Testis (tissue), 2 donors: ENCODE measurements at regions not wholly inside any gene's neighbourhood (a gene's known extent, or its start where the extent isn't known, plus 50 kb on each side); places are given as distances from the start of the nearest gene placed in this dataset.

ENCODE experiments used
- DNase-seq: peaks from one replicate; pipeline ENCODE4 v3.0.0-alpha.2; 2019
- H3K27ac ChIP-seq, 2 donors: fragments of 200-600 bp; sonication (generic); one replicate each; pipeline ENCODE4 v1.5.1; 2019
- H3K27me3 ChIP-seq: fragments of 200-600 bp; sonication (generic); one replicate; pipeline ENCODE4 v1.5.1; 2019
- H3K36me3 ChIP-seq: fragments of 200-600 bp; sonication (generic); one replicate; pipeline ENCODE4 v1.5.1; 2017; ENCODE audit warnings: low read depth; ENCODE audit errors: missing control alignments
- H3K4me1 ChIP-seq: fragments of 200-600 bp; sonication (generic); one replicate; pipeline ENCODE4 v1.5.1; 2019
- H3K4me3 ChIP-seq, 2 donors: fragments of 200-600 bp; sonication (generic); one replicate each; pipeline ENCODE4 v1.5.1; 2017 to 2019
- H3K9me3 ChIP-seq: fragments of 200-600 bp; sonication (generic); one replicate; pipeline ENCODE4 v1.5.1; 2017
- POLR2A ChIP-seq: fragments of 450-650 bp; IDR thresholded peaks from one replicate; pipeline ENCODE4 v1.6.1; 2017; ENCODE audit warnings: antibody characterized with exemption, mild to moderate bottlenecking, moderate library complexity
- WGBS, 2 donors: methylation state at CpG; one replicate each; pipeline ENCODE4 v1.1.5; 2018; 5-methylcytosine and 5-hydroxymethylcytosine counted together
- intact Hi-C: fragments of 100-400 bp; cut with DNase I; formaldehyde crosslinking; loops from one replicate; pipeline ENCODE4 v1.15.1; 2023; ENCODE audit warnings: low total_unique reads
- TF ChIP-seq, protein P1 (sequence below), 3 experiments: fragments of 450-650 bp in 2 of 3; fragments of 200-600 bp in 1 of 3; sonication (generic) in 1 of 3; IDR thresholded peaks; one replicate each; pipeline ENCODE4 v1.5.1; 2016 to 2019; ENCODE audit warnings: antibody characterized with exemption in 3 of 3, mild to moderate bottlenecking in 2 of 3, moderate library complexity in 1 of 3

DNA sequence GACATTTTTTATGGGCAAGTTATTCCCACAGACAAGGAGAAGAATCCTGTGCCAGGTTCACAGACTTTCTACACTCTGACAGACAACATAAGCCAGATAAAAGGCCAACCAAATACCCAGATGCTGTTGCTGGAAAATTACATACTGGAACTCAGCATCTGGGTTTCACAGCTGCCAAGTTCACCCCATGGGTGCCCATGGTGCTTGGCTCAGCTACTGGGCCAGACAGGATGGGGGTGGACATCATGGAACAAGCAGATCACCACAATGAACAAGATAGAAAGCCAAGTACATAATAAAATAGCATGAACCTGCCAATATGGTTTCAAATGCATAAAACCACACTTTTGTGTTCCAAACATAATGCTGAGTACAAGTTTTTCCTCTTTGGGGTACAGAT lies 999.8 kb downstream of the NR2F1-AS1 start:
- Histone ChIP-seq H3K36me3 (no peaks in the 10 kb centered on the region), H3K4me1 (no peaks in the 10 kb centered on the region)

DNA sequence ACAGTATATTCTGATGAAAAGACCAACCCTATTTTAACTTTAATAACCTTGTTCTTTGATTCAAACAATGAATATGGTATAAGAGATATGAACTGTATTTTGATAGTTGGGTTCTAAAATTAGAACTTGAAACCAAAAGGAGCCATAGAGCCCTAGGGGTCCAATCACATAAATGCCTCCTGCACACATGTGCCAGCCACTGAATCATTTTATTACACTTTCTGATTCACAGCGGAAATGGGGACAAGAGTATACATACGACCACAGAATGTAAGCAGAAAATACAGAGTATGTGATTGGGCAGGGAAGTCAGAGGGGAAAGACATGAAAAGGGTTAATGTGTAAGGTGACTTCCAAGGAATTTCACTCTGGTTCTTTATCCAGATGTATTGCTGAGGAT lies 1000.2 kb downstream of the NR2F1-AS1 start:
- no peaks in the 10 kb centered on the region for H3K4me1 ChIP-seq
- H3K27ac ChIP-seq: no peak overlapping the region
- no peak for DNase-seq
- WGBS, 2 donors: 87 to 96% methylated on average over 2 of the region's 2 CpGs
- no peaks in the 10 kb centered on the region for H3K9me3 ChIP-seq
- TF ChIP-seq, protein P1, sequence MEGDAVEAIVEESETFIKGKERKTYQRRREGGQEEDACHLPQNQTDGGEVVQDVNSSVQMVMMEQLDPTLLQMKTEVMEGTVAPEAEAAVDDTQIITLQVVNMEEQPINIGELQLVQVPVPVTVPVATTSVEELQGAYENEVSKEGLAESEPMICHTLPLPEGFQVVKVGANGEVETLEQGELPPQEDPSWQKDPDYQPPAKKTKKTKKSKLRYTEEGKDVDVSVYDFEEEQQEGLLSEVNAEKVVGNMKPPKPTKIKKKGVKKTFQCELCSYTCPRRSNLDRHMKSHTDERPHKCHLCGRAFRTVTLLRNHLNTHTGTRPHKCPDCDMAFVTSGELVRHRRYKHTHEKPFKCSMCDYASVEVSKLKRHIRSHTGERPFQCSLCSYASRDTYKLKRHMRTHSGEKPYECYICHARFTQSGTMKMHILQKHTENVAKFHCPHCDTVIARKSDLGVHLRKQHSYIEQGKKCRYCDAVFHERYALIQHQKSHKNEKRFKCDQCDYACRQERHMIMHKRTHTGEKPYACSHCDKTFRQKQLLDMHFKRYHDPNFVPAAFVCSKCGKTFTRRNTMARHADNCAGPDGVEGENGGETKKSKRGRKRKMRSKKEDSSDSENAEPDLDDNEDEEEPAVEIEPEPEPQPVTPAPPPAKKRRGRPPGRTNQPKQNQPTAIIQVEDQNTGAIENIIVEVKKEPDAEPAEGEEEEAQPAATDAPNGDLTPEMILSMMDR (IDR thresholded peaks at IDR 0.05): no peak
- no peak for TF ChIP-seq POLR2A
- H3K4me3 ChIP-seq: no peak overlapping the region
- intact Hi-C loops: no loop called here
- H3K36me3 ChIP-seq: no peaks in the 10 kb centered on the region
- H3K27me3 ChIP-seq: no peaks in the 10 kb centered on the region

More for the DNA sequence above, 999.8 kb downstream of the NR2F1-AS1 start:
- no peak for DNase-seq
- no peak overlapping the region for H3K27ac ChIP-seq
- H3K9me3 ChIP-seq: no peaks in the 10 kb centered on the region
- H3K27me3 ChIP-seq: no peaks in the 10 kb centered on the region
- TF ChIP-seq, protein P1 (IDR thresholded peaks at IDR 0.05): no peak
- TF ChIP-seq POLR2A: no peak
- intact Hi-C loops: no loop called here
- no peak overlapping the region for H3K4me3 ChIP-seq

DNA sequence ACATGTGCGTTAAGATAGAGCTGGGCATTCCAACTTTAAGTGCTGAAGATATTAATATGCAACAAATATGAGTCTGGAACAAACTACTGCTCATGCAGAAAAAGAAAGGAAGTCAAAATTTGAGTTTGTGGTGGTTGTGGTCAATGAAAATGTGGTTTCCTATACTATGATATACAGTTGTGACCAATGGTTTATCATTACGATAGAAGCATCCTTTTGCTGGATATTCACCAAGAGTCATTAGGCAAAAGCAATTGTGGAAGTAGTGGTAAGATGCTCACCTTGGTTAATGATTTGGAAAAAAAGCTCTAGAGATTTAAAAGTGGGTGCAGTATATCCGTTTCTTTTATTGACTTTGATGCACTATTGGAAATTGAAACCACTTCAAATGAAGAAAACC lies 1007.0 kb downstream of the NR2F1-AS1 start:
- WGBS, 2 donors: 91% methylated on average over 3 of the region's 3 CpGs
- intact Hi-C loops: no loop called here

DNA sequence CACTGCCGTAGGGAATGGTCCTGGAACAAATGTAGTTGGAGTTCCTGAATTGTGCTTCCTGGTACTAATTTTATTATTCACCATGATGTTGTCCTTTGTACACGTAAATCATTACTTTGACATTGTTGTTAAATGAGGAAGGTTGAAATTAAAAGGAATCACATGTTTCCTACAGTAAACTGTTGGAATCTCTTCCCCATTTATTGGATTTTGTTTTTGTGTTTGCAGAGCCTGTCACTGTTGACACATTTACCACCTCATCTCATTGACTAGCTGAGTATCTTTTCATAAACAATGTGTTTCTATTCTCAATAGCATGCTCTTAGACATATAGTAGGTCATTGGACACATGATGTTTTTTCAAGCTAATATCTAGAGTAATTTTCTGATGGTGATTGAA lies 1012.5 kb downstream of the NR2F1-AS1 start:
- no peak overlapping the region for H3K27ac ChIP-seq
- H3K4me3 ChIP-seq: no peak overlapping the region
- H3K27me3 ChIP-seq: no peaks in the 10 kb centered on the region
- H3K36me3 ChIP-seq: no peaks in the 10 kb centered on the region
- no peaks in the 10 kb centered on the region for H3K9me3 ChIP-seq
- DNase-seq: no peak
- TF ChIP-seq POLR2A: no peak
- TF ChIP-seq, protein P1 (IDR thresholded peaks at IDR 0.05): no peak
- intact Hi-C loops: no loop called here
- H3K4me1 ChIP-seq: peaks cover 3% of the 10 kb centered on the region
- 87 to 92% methylated on average over 2 of the region's 2 CpGs for WGBS, 2 donors

More for the DNA sequence above, 1007.0 kb downstream of the NR2F1-AS1 start:
- no peak for DNase-seq
- no peak for TF ChIP-seq POLR2A
- TF ChIP-seq, protein P1 (IDR thresholded peaks at IDR 0.05): no peak
- H3K27me3 ChIP-seq: no peaks in the 10 kb centered on the region
- no peaks in the 10 kb centered on the region for H3K36me3 ChIP-seq
- no peak overlapping the region for H3K27ac ChIP-seq
- no peaks in the 10 kb centered on the region for H3K4me1 ChIP-seq
- no peaks in the 10 kb centered on the region for H3K9me3 ChIP-seq
- no peak overlapping the region for H3K4me3 ChIP-seq

DNA sequence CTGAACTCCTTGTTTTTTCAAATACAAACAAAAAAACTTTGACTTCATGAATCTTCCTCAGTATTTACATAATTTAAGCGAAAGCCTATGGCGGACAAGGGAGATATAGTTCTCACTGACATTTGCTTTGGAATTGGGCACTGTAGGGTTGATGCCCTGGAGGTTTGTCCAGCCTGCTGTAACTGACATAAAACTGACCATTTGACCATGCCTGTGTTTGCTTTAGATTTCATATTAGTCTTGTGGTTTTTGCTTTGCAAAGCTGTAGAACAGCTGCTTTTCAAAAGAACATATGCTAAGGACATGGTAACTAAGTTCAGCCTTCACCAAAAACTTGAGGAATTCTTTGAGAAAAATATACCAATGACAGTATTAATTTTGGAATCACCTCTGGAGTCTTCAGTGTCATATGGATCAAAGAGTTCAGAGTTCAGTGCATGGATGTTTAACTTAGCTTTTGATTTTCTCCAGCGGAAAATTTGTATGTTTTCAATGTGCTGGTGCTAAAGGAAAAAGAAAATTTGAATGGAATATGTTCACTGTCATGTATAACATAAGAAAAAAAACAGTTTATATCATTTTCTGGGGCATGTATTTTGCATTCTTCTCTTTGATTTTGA lies 1013.1 kb downstream of the NR2F1-AS1 start:
- Histone ChIP-seq H3K27me3 (no peaks in the 10 kb centered on the region), H3K4me3 (no peak overlapping the region), H3K9me3 (no peaks in the 10 kb centered on the region), H3K36me3 (no peaks in the 10 kb centered on the region), H3K27ac (no peak overlapping the region), H3K4me1 (peaks cover 3% of the 10 kb centered on the region)
- 95 to 96% methylated on average over 3 of the region's 3 CpGs for WGBS, 2 donors
- TF ChIP-seq, protein P1 (IDR thresholded peaks at IDR 0.05): no peak
- TF ChIP-seq POLR2A: no peak
- intact Hi-C loops: no loop called here
- DNase-seq: no peak
